GM18517 (cell line): ENCODE measurements at regions not wholly inside any gene's neighbourhood (a gene's known extent, or its start where the extent isn't known, plus 50 kb on each side); places are given as distances from the start of the nearest gene placed in this dataset.

Experiments
- ATAC-seq: cut with Tn5 transposase; IDR thresholded peaks from one replicate; pipeline ENCODE4 v1.9.1; 2021; ENCODE audit warnings: mild to moderate bottlenecking, moderate library complexity; ENCODE audit not compliant: unreplicated experiment

DNA sequence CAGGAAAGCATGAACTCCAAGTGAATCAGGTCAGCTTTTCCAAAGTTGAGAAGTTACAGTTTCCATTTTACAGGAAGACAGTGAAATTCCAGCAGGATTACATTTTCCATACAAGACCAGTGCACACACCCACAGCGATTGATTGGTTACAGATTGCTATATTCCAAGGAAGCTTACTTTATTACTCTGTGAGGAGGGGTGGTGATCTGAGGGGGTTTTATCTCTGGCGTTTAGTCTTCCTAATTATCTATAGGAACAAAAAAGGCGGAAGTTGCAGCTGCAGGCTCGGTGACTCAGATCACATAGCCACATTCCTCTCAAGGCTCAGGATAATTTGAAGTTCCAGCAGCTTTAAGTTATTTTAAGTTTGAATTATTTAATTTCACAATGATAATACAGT, 450.4 kb upstream of the NMUR2 start:
- no peak for ATAC-seq

DNA sequence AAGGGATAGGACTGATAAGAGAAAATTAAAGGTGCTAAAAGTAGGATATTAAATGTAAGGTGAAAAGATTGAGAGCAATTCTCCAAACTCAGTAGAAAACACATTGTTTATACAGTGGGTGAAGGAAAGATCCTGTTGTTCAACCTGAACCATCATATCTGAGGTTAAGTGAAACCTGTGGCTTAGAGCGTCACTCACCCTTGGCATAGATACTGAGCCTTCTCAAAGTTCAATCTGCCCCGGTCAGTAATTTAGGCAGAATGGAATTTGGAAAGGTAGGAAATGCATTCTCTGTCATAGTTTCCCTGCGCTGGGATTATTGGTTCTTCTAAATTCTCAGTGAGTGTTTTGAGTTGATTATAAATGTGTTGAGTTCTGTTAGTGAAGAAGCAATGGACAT, 456.2 kb upstream of the NMUR2 start:
- ATAC-seq: no peak

GRCh38 chr5:152864447-152864846, 459.4 kb upstream of the NMUR2 start:
- ATAC-seq: no peak

GRCh38 chr5:152864991-152865390, 459.9 kb upstream of the NMUR2 start:
- no peak for ATAC-seq

GRCh38 chr5:152869971-152870370, 464.9 kb upstream of the NMUR2 start:
- no peak for ATAC-seq

GRCh38 chr5:152882621-152883020, 477.5 kb upstream of the NMUR2 start:
- no peak for ATAC-seq

DNA sequence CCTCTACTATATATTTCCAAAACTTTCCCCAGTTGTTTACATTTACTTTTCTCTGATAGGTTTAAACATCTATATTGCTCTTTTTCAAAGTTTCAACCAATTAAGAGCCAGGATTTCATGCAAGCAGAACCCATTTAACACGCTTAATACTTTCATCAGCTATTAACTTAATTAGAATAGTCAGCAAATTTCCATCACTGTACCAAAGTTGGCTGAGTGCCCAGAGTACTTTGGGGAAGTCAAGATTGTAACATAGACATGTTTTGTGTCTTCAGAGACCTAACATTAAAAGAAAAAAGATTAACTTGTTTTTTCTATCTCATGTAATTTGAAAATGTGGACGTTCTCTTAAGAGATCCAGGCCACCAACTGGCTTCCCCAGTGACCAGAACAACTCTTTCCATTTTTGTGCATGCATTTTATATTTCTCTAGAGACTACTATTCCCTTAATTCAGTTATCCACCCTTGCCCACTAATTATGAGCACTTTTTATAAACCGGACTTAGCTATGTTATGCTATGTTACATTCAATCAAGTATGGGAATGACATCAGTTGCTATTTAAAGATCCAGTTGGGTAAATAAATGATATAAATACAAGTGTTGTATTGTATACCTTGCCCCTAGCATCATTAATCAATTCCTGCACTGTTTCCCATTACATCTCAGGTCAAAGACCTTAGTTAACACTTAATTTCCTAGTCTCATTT, 478.1 kb upstream of the NMUR2 start:
- no peak for ATAC-seq

DNA sequence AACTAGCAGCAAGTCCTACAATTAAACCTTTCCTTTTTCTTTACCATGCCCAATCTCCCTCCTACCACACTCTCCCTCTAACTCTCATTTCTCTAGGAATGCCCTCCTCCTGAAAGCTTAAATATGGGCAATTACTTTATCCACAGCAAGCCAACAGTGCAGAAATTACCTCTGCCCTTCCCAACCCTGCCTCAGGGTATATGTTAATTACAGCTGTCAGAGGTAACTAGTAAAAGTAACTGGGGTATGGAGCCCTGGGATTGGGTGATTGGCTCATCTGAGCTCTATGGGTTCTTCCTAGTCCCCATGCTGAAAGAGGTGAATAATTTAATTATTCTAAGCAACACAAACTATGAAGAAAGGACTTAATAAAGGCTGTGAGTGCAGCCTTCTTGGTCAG, 478.9 kb upstream of the NMUR2 start:
- no peak for ATAC-seq

DNA sequence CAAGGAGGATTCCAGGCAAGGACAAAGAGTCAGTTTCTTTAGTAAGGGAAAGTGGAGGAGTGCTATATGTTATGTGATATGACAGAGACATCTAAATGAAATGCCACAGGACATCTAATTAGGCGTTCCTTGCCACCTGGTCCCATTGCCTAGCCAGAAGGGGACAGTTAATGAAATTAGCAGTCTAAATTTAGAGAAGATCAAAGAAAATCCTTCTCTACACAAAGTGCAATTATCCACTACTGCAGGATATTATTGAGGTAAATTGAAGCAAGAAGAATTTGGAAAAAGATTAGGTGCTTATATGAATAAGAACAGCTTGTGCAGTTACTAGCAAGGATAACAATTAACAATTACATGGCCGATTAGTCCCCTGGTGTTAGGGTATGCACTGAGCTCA, 495.3 kb upstream of the NMUR2 start:
- ATAC-seq: no peak

DNA sequence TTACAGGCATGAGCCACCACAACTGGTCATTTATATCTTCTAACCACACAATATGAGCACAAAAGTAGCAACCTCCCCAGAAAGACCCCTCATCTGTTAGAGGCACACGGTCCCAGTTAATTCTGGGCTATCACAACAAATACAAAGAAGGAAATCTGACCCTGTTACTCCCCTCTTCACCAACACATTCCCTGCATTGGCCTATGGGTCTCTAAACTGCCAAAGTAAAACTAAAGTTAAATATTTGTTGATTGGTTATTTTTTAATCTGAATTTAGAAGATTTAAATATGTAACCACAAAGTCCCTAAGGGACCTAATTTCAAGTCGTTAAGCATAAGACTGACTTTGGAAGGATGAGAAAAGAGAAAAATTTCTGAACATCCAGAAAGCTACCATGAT, 496.7 kb upstream of the NMUR2 start:
- no peak for ATAC-seq

DNA sequence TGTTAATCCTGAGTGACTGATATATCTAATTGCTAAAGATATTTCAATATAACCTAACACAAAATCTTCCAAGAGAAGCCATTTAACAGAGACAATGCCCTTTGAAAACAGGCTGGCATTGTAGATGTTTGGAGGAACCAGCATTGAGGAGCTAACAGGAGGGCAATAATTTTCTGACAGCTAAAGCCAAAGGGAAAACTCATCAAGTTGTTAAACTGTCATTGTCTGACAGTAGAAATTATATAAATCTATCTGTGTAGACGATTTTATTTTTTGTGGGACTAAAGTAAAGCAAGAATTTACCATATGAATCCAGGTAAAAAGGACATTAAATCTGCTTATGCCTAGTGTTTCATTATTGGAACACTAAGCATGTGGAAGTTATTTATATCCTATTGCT, 500.2 kb upstream of the NMUR2 start:
- no peak for ATAC-seq

DNA sequence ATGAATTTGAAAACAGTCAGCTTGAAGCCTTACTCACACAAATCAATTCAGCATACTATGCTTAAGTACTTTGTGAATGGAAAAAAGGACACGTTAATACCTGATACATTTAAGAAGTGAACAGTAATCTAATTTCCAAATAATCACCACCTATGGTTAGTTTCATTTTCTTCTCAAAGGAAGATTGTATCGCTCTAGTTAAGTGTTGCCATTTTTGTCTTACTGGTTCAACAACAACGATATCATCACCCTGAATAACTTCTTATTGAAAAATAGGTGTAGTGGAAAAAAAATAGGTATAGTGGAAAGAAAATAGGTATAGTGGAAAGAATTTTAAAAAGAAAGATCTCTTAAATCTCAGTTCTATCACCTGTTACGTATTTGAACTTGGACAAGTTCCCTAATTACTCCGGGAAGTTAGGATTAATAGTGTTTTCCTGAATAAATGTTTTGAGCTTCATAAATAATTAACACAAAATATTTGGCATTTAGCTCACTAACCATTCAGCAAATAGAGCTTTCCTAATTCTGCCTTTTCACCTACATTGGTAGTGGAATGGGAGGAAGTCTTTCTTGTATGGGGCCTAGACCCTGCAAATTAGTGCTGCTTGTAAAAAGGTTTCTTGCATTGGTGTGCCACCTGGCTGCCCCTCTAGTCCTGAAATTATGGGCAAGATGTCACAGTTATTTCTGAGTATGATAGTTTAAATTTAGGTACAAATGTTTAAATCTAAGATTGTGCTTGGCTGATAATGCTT, 502.6 kb upstream of the NMUR2 start:
- no peak for ATAC-seq

GRCh38 chr5:152912924-152913323, 507.8 kb upstream of the NMUR2 start:
- ATAC-seq: no peak

DNA sequence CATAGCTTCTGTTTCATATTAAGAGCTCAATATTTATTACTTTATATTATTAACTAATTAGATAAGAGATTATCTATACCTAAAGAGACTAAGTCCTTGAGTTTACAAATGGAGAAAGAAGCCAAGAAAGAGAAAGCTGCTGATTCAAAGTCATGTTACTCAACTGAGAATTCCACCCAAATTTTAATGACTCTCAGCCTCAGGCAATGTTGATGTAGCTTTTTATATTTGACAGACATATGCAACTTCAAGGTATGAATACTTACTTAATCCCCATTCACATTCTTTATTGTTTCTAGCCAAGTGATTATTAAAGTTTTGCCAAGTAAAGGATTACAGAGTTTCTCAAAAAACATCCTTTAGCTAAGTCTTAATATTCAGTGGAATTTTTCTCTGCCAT, 527.5 kb upstream of the NMUR2 start:
- ATAC-seq: no peak

DNA sequence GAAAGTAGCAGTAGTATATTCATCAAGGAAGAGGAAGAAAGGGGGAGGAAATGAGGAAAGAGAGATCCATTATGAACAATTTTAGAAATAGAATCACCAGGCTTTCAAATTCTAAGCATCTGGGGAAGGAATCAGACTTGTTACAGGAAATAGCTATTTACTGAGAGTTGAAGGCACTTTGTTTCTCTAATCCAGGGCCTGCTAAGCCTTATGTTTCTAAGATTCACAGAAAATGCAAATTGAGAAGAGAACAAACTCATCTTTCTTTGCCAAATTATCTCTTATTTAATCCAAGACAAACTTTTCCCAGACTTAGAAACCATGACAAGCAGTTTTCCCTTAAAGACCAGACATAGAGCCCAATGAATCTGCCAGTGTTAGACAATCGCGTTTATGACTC, 528.0 kb upstream of the NMUR2 start:
- no peak for ATAC-seq

GRCh38 chr5:152938630-152939029, 533.6 kb upstream of the NMUR2 start:
- no peak for ATAC-seq

DNA sequence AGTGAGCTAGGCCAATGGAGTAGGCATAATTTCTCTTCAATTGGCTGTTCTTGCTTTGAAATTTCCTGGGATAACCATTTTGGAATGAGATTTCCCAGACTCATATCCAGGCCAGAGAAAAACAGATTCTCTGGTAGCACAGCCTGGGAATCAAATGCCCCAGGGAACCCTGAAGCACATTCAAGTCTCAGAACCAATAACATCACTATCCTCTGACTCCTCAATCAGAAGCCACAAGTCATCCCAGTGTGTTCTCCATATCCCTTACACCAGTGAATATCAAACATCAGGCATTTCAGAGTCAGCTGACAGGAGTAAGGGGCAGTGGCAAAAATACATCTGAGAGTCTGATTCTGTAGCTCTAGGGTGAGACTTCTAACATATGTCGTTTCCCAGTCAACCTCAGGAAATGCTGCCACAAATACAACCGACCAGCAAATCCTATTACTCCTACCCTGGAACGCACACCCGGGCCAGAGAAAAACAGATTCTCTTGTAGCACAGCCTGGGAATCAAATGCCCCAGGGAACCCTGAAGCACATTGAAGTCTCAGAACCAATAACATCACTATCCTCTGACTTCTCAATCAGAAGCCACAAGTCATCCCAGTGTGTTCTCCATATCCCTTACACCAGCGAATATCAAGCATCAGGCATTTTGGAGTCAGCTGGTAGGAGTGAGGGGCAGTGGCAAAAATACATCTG, 537.7 kb upstream of the NMUR2 start:
- no peak for ATAC-seq

DNA sequence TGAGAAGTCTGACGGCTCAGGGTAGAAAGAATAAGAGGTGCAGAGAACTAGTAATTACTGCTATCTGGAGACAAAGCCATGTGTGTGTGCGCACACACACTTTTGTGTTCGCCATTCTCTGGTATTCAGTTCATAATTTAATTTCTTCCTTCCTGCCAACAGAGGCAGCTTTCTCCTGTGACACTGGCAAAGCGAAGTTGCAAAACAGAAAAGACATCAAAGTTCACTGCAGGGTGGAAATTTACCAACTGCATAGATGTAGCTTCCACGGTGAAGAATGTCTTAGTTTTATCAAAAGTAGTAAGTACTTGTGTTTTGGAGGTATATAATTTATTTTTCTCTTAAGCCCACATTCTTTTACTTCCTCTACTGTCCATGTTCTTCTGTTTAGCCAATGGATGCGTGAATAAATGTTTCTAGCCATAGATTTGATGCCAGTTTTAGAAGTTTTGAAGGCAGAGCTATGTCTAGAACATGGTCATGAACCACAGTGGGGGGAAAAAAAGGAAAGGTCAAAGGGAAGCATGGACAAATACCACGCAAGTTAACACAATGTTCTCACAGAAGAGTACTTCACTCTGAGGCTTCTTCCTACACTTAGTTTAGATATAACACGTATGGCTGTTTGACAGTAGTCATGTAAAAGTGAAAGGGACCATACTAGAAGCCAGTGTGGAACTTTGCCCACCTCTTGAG, 536.5 kb upstream of the GRIA1 start:
- no peak for ATAC-seq

GRCh38 chr5:152956943-152957613, 533.4 kb upstream of the GRIA1 start:
- ATAC-seq: no peak

DNA sequence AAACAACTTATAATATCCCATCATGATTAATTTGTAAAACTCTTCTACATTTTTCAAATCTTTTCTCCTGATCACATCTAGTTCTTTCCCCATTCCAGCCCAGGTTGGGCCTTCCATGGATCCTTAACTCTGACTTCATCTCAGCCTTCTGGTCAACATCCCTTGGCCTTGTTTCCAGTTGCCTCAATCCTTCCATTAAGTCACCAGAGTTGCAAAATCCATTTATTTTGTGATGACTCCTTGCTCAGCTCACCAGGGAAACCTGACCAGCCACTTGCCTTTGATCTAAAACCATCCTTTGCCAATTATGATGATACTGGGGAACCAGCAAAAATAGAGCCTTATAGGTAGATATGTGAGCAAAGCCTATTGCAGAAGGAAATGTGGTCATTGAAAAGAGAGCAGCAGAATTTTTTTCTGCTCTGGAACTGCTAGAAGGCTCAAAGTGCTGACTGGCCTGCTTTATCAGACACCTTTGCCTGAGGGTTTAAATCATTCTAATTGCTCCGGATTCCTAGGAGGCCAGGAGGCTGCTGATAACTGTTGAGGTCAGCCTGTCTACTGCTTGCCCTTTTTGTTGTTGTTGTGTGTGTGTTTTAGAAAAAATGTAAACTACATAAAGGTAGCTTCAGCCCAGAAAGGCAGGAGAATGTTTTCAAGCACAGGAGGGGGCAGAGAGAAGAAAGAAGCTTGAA, 512.2 kb upstream of the GRIA1 start:
- no peak for ATAC-seq
